GM12865 (cell line): ENCODE measurements at regions not wholly inside any gene's neighbourhood (a gene's known extent, or its start where the extent isn't known, plus 50 kb on each side); places are given as distances from the start of the nearest gene placed in this dataset.

Experiments
- DNase-seq: peaks from one replicate; pipeline ENCODE4 v3.0.0; 2010; ENCODE audit warnings: low read depth
- H3K4me3 ChIP-seq: 2 replicates; pipeline ENCODE4 v1.5.1; 2011; ENCODE audit warnings: mild to moderate bottlenecking, low read depth, low read length, control low read depth
- CTCF ChIP-seq: IDR thresholded peaks from 2 replicates; pipeline ENCODE4 v1.5.1; 2011; ENCODE audit warnings: low read length, control low read depth, low read depth, inconsistent platforms; ENCODE audit not compliant: insufficient read depth; ENCODE audit errors: missing control alignments

- TF ChIP-seq CTCF = no peak
Observed at GRCh38 chr2:83786140-83786539, 672.9 kb downstream of the SUCLG1 start.

GRCh38 chr2:83784947-83785346, 674.1 kb downstream of the SUCLG1 start:
- no peak for DNase-seq
- TF ChIP-seq CTCF = no peak
- no peak overlapping the region for H3K4me3 ChIP-seq

More at GRCh38 chr2:83786140-83786539, 672.9 kb downstream of the SUCLG1 start:
- no peak overlapping the region for H3K4me3 ChIP-seq
- no peak for DNase-seq

- no peak for DNase-seq
- no peak overlapping the region for H3K4me3 ChIP-seq
- TF ChIP-seq CTCF = no peak
Observed at GRCh38 chr2:83784315-83784714, 674.8 kb downstream of the SUCLG1 start.

GRCh38 chr2:83782122-83782521, 677.0 kb downstream of the SUCLG1 start:
- no peak for TF ChIP-seq CTCF
- no peak for DNase-seq
- no peak overlapping the region for H3K4me3 ChIP-seq

GRCh38 chr2:83764447-83765005, 694.6 kb downstream of the SUCLG1 start:
- TF ChIP-seq CTCF = no peak
- DNase-seq = no peak
- no peak overlapping the region for H3K4me3 ChIP-seq

GRCh38 chr2:83757329-83757728, 701.8 kb downstream of the SUCLG1 start:
- DNase-seq = no peak
- no peak overlapping the region for H3K4me3 ChIP-seq
- no peak for TF ChIP-seq CTCF

- DNase-seq = no peak
- TF ChIP-seq CTCF = no peak
Observed at GRCh38 chr2:83756219-83756618, 702.9 kb downstream of the SUCLG1 start.

More at GRCh38 chr2:83756219-83756618, 702.9 kb downstream of the SUCLG1 start:
- no peak overlapping the region for H3K4me3 ChIP-seq
